SK-N-SH (cell line): ENCODE measurements at regions not wholly inside any gene's neighbourhood (a gene's known extent, or its start where the extent isn't known, plus 50 kb on each side); places are given as distances from the start of the nearest gene placed in this dataset.

Experiments used
- CTCF ChIP-seq: fragments of 200-600 bp; sonication (generic); IDR thresholded peaks from 2 replicates; pipeline ENCODE4 v1.6.1; 2017; ENCODE audit warnings: antibody characterized with exemption, mild to moderate bottlenecking, moderate library complexity
- JUND ChIP-seq: IDR thresholded peaks from 2 replicates; pipeline ENCODE4 v1.4.0; 2012
- POLR2AphosphoS5 ChIP-seq: IDR thresholded peaks from 2 replicates; pipeline ENCODE4 v1.6.1; 2012; ENCODE audit warnings: low read depth, low read length
- RAD21 ChIP-seq: IDR thresholded peaks from 2 replicates; pipeline ENCODE4 v1.6.1; 2012; ENCODE audit warnings: mild to moderate bottlenecking, low read length
- USF2 ChIP-seq: fragments of 150-350 bp; IDR thresholded peaks from 2 replicates; pipeline ENCODE4 v1.6.1; 2017; ENCODE audit warnings: antibody characterized with exemption, low read length, low read depth, borderline replicate concordance

- TF ChIP-seq USF2 (no peak), CTCF (no peak), RAD21 (no peak), JUND (no peak), POLR2AphosphoS5 (no peak)
These were observed 201.6 kb upstream of the SGK1 start for GRCh38 chr6:134519465-134519864.
